H1 (cell line): ENCODE measurements at regions not wholly inside any gene's neighbourhood (a gene's known extent, or its start where the extent isn't known, plus 50 kb on each side); places are given as distances from the start of the nearest gene placed in this dataset.

Source experiments
- CTCF ChIA-PET: fragments of 300-600 bp; sonication (Branson Sonifier 250); formaldehyde crosslinking; loops from one replicate; lab custom pipeline; 2021; ENCODE audit not compliant: partially characterized antibody; lab: Charles Lee
- POLR2A ChIA-PET: fragments of 300-600 bp; sonication (Branson Sonifier 250); formaldehyde crosslinking; loops from one replicate; lab custom pipeline; 2021; ENCODE audit warnings: inconsistent platforms; ENCODE audit not compliant: partially characterized antibody; lab: Charles Lee
- DNase-seq, 2 experiments: peaks; one replicate each; pipeline versions ENCODE4 v3.0.0 to v3.0.0-alpha.2; 2010 to 2022; ENCODE audit warnings: low spot score in 2 of 2, low read depth in 1 of 2, mixed read lengths in 1 of 2
- FAIRE-seq: peaks from 2 replicates; lab custom pipeline; 2011; peaks lifted over from hg19 to GRCh38; lab: Jason Lieb, UNC
- H2AFZ ChIP-seq: 2 replicates; pipeline ENCODE4 v1.8.1; 2012; ENCODE audit warnings: low read length, inconsistent platforms
- H2AK5ac ChIP-seq: 2 replicates; pipeline ENCODE4 v1.6.1; 2013; ENCODE audit warnings: low read depth, low read length
- H2BK120ac ChIP-seq: replicated peaks from 2 replicates; pipeline ENCODE3; 2013; ENCODE audit warnings: low read depth, low read length, inconsistent platforms
- H2BK12ac ChIP-seq: 2 replicates; pipeline ENCODE4 v1.6.1; 2013; ENCODE audit warnings: low read depth, low read length
- H2BK15ac ChIP-seq: 2 replicates; pipeline ENCODE4 v1.6.1; 2013; ENCODE audit warnings: low read length
- H2BK20ac ChIP-seq: 2 replicates; pipeline ENCODE4 v1.6.1; 2013; ENCODE audit warnings: low read length
- H2BK5ac ChIP-seq: 2 replicates; pipeline ENCODE4 v1.6.1; 2013; ENCODE audit warnings: low read depth, low read length
- H3K14ac ChIP-seq: 2 replicates; pipeline ENCODE4 v1.6.1; 2013; ENCODE audit warnings: inconsistent platforms; ENCODE audit not compliant: insufficient read length
- H3K18ac ChIP-seq: 2 replicates; pipeline ENCODE4 v1.6.1; 2013; ENCODE audit warnings: low read length; ENCODE audit errors: extremely low read depth
- H3K23ac ChIP-seq: 2 replicates; pipeline ENCODE4 v1.6.1; 2013; ENCODE audit warnings: inconsistent platforms; ENCODE audit not compliant: insufficient read length
- H3K23me2 ChIP-seq: 2 replicates; pipeline ENCODE4 v1.6.1; 2013; ENCODE audit warnings: low read depth, low read length
- H3K27ac ChIP-seq: 2 replicates; pipeline ENCODE4 v1.6.1; 2011; ENCODE audit warnings: low read depth, low read length, inconsistent platforms
- H3K27me3 ChIP-seq, 4 experiments: replicated peaks in 1 of 4; 1 replicate in 1 of 4; 2 replicates in 3 of 4; pipeline versions ENCODE4 v1.6.1 to v1.8.1; 2011 to 2013; ENCODE audit warnings: low read length in 3 of 4, mild to moderate bottlenecking in 3 of 4, inconsistent platforms in 2 of 4, mixed read lengths in 2 of 4, moderate library complexity in 1 of 4; ENCODE audit not compliant: control insufficient read depth in 3 of 4, insufficient read depth in 3 of 4; ENCODE audit errors: extremely low read depth in 1 of 4
- H3K36me3 ChIP-seq, 4 experiments: 2 replicates each; pipeline versions ENCODE4 v1.6.1 to v1.8.1; 2011 to 2013; ENCODE audit warnings: mild to moderate bottlenecking in 4 of 4, low read length in 3 of 4, moderate library complexity in 2 of 4, control low read depth in 1 of 4, inconsistent platforms in 1 of 4; ENCODE audit not compliant: insufficient read depth in 4 of 4, control insufficient read depth in 2 of 4
- H3K4ac ChIP-seq: replicated peaks from 2 replicates; pipeline ENCODE3; 2013; ENCODE audit warnings: low read length, low read depth, mixed read lengths, inconsistent platforms; ENCODE audit not compliant: insufficient read length
- H3K4me1 ChIP-seq, 4 experiments: replicated peaks in 1 of 4; 1 replicate in 1 of 4; 2 replicates in 3 of 4; pipeline versions ENCODE4 v1.6.1 to v1.8.1; 2011 to 2013; ENCODE audit warnings: low read length in 3 of 4, inconsistent platforms in 2 of 4, mixed read lengths in 1 of 4; ENCODE audit not compliant: insufficient read depth in 4 of 4, control insufficient read depth in 3 of 4
- H3K4me2 ChIP-seq, 2 experiments: 2 replicates each; pipeline versions ENCODE4 v1.6.1 to v1.8.1; 2011 to 2013; ENCODE audit warnings: low read depth in 2 of 2, low read length in 2 of 2, control low read depth in 1 of 2, inconsistent platforms in 1 of 2, mild to moderate bottlenecking in 1 of 2; ENCODE audit not compliant: insufficient read depth in 1 of 2
- H3K4me3 ChIP-seq, 4 experiments: fragments of 200-600, 300-600 bp in 1 of 4; sonication (generic), shearing (Covaris generic), sonication (Bioruptor Twin) in 1 of 4; 2 replicates each; pipeline versions ENCODE4 v1.5.1 to v1.8.1; 2011 to 2016; ENCODE audit warnings: low read length in 4 of 4, low read depth in 3 of 4, control low read depth in 2 of 4, inconsistent platforms in 2 of 4, mild to moderate bottlenecking in 2 of 4, mixed read lengths in 1 of 4, moderate library complexity in 1 of 4; ENCODE audit not compliant: insufficient read depth in 2 of 4; ENCODE audit errors: extremely low read depth in 1 of 4
- H3K56ac ChIP-seq: replicated peaks from 2 replicates; pipeline ENCODE3; 2013; ENCODE audit warnings: low read depth, mild to moderate bottlenecking, mixed read lengths, low read length, inconsistent platforms; ENCODE audit not compliant: insufficient read length
- H3K79me1 ChIP-seq: 2 replicates; pipeline ENCODE4 v1.6.1; 2013; ENCODE audit warnings: low read depth, low read length, control low read depth
- H3K79me2 ChIP-seq, 2 experiments: 2 replicates each; pipeline versions ENCODE4 v1.6.1 to v1.8.1; 2012 to 2013; ENCODE audit warnings: low read length in 2 of 2, mild to moderate bottlenecking in 2 of 2, inconsistent platforms in 1 of 2; ENCODE audit not compliant: insufficient read depth in 2 of 2, control insufficient read depth in 1 of 2
- H3K9ac ChIP-seq, 4 experiments: replicated peaks in 1 of 4; 1 replicate in 1 of 4; 2 replicates in 3 of 4; pipeline versions ENCODE4 v1.6.1 to v1.8.1; 2011 to 2013; ENCODE audit warnings: low read depth in 3 of 4, low read length in 3 of 4, control low read depth in 2 of 4, mild to moderate bottlenecking in 2 of 4, moderate library complexity in 2 of 4, inconsistent platforms in 1 of 4; ENCODE audit errors: extremely low read depth in 1 of 4
- H3K9me3 ChIP-seq, 2 experiments: 2 replicates each; pipeline versions ENCODE4 v1.6.1 to v1.8.1; 2012 to 2013; ENCODE audit warnings: mild to moderate bottlenecking in 2 of 2, moderate library complexity in 2 of 2, control low read depth in 1 of 2, inconsistent platforms in 1 of 2, low read depth in 1 of 2, low read length in 1 of 2, mixed read lengths in 1 of 2; ENCODE audit not compliant: insufficient read depth in 2 of 2
- H4K20me1 ChIP-seq, 2 experiments: replicated peaks in 1 of 2; 2 replicates each; pipeline versions ENCODE3 to v1.8.1; 2011 to 2013; ENCODE audit warnings: inconsistent platforms in 2 of 2, low read length in 2 of 2, mild to moderate bottlenecking in 1 of 2; ENCODE audit not compliant: insufficient read depth in 2 of 2, control insufficient read depth in 1 of 2
- H4K5ac ChIP-seq: 2 replicates; pipeline ENCODE4 v1.6.1; 2013; ENCODE audit warnings: low read length, low read depth, mixed read lengths, inconsistent platforms; ENCODE audit not compliant: insufficient read length
- H4K8ac ChIP-seq: 2 replicates; pipeline ENCODE4 v1.8.0; 2013; ENCODE audit warnings: mild to moderate bottlenecking, moderate library complexity, low read length, inconsistent platforms; ENCODE audit not compliant: insufficient read depth; ENCODE audit errors: extremely low read depth
- H4K91ac ChIP-seq: replicated peaks from 2 replicates; pipeline ENCODE3; 2013; ENCODE audit warnings: low read length, mixed read lengths, inconsistent platforms; ENCODE audit not compliant: insufficient read length
- EP300 ChIP-seq, 2 experiments: IDR thresholded peaks; 1 replicate in 1 of 2; 2 replicates in 1 of 2; pipeline ENCODE4 v1.6.1; 2011 to 2012; ENCODE audit warnings: low read depth in 2 of 2, low read length in 2 of 2, mild to moderate bottlenecking in 2 of 2, borderline replicate concordance in 1 of 2, inconsistent platforms in 1 of 2, moderate library complexity in 1 of 2
- GABPA ChIP-seq: IDR thresholded peaks from 2 replicates; pipeline ENCODE4 v1.6.1; 2011; ENCODE audit warnings: mild to moderate bottlenecking, low read length, moderate library complexity, borderline replicate concordance; ENCODE audit not compliant: insufficient read depth
- POU5F1 ChIP-seq: IDR thresholded peaks from 2 replicates; pipeline ENCODE4 v1.6.1; 2011; ENCODE audit warnings: low read depth, mild to moderate bottlenecking, low read length, moderate library complexity
- WGBS, 2 experiments: shearing (Covaris generic) in 1 of 2; methylation state at CpG; one replicate each; pipeline versions ENCODE4 v1.1.6 to v1.1.7; 2013 to 2015; ENCODE audit warnings: low lambda C conversion rate in 2 of 2, mixed read lengths in 2 of 2, inconsistent platforms in 1 of 2, low coverage in 1 of 2, missing lambda C conversion rate in 1 of 2; ENCODE audit not compliant: insufficient replicate concordance in 2 of 2, insufficient coverage in 1 of 2, insufficient read length in 1 of 2; ENCODE audit errors: extremely low coverage in 1 of 2, missing lambda C conversion rate in 1 of 2; 5-methylcytosine and 5-hydroxymethylcytosine counted together

GRCh38 chr11:15412054-15412453 lies 297.3 kb downstream of the INSC start:
- ChIA-PET CTCF (interaction anchor here (1.2 kb wide), 1 partner anchor 80 kb away, joined by 3 read pairs; no protein-coding TSS in a partner anchor), POLR2A (no interaction called here)
- Histone ChIP-seq H3K27ac (no peak overlapping the region), H4K5ac (no peak overlapping the region), H3K4ac (no peak overlapping the region), H2BK5ac (no peak overlapping the region), H3K36me3 (no peaks in the 10 kb centered on the region), H3K9ac (no peak overlapping the region), H4K8ac (no peak overlapping the region), H3K79me2 (no peaks in the 10 kb centered on the region), H3K23ac (no peak overlapping the region), H2BK12ac (no peak overlapping the region), H2AK5ac (no peak overlapping the region), H3K14ac (no peak overlapping the region), H2BK15ac (no peak overlapping the region), H3K4me2 (no peak overlapping the region), H4K91ac (no peak overlapping the region), H3K23me2 (no peaks in the 10 kb centered on the region), H4K20me1 (no peaks in the 10 kb centered on the region), H3K56ac (no peak overlapping the region), H3K18ac (no peak overlapping the region), H2BK120ac (no peak overlapping the region), H2BK20ac (no peak overlapping the region), H3K4me1 (no peaks in the 10 kb centered on the region), H3K4me3 (no peak overlapping the region), H3K79me1 (no peaks in the 10 kb centered on the region), H3K27me3 (no peaks in the 10 kb centered on the region), H2AFZ (no peak overlapping the region), H3K9me3 (no peaks in the 10 kb centered on the region)
- WGBS, 2 experiments: 86% methylated on average over 2 of the region's 2 CpGs; no CpG with 5 or more reads in 1 of the 2 experiments
- no peak for FAIRE-seq
- DNase-seq: no peak
- no peak for TF ChIP-seq POU5F1
- no peak for TF ChIP-seq GABPA
- TF ChIP-seq EP300 (IDR thresholded peaks at IDR 0.05; ENCODE audit: borderline replicate concordance in 1 of 2, low read depth in 2 of 2, low read length in 2 of 2): no peak
